Smooth muscle cell (in vitro differentiated cells): ENCODE measurements at regions not wholly inside any gene's neighbourhood (a gene's known extent, or its start where the extent isn't known, plus 50 kb on each side); places are given as distances from the start of the nearest gene placed in this dataset.

Experiments used
- DNase-seq: peaks from one replicate; lab custom pipeline; 2025; ENCODE audit not compliant: unreplicated experiment; lab: John Stamatoyannopoulos, UW
- H2AFZ ChIP-seq: fragments of 200-600 bp; sonication (generic); 2 replicates; pipeline ENCODE4 v1.6.0; 2016; ENCODE audit warnings: antibody characterized with exemption, low read depth, mild to moderate bottlenecking
- H3F3A ChIP-seq: fragments of 200-600 bp; sonication (generic); 2 replicates; pipeline ENCODE4 v1.6.0; 2017; ENCODE audit warnings: antibody characterized with exemption, low read depth
- H3K27ac ChIP-seq: fragments of 200-600 bp; sonication (generic); 2 replicates; pipeline ENCODE4 v1.5.1; 2016; ENCODE audit warnings: low read depth, mild to moderate bottlenecking
- H3K27me3 ChIP-seq: fragments of 200-600 bp; sonication (generic); 2 replicates; pipeline ENCODE4 v1.6.1; 2016; ENCODE audit warnings: low read depth, mild to moderate bottlenecking
- H3K36me3 ChIP-seq: fragments of 200-600 bp; sonication (generic); 2 replicates; pipeline ENCODE4 v1.5.1; 2016; ENCODE audit warnings: low read depth
- H3K4me1 ChIP-seq: fragments of 200-600 bp; sonication (generic); 2 replicates; pipeline ENCODE4 v1.5.1; 2016; ENCODE audit warnings: low read depth
- H3K4me2 ChIP-seq: fragments of 200-600 bp; sonication (generic); 2 replicates; pipeline ENCODE4 v1.6.0; 2016; ENCODE audit warnings: mild to moderate bottlenecking
- H3K4me3 ChIP-seq: fragments of 200-600 bp; sonication (generic); 2 replicates; pipeline ENCODE4 v1.5.1; 2016; ENCODE audit warnings: mild to moderate bottlenecking
- H3K79me2 ChIP-seq: fragments of 200-600 bp; sonication (generic); 2 replicates; pipeline ENCODE4 v1.6.0; 2016; ENCODE audit warnings: low read depth, mild to moderate bottlenecking
- H3K9ac ChIP-seq: fragments of 200-600 bp; sonication (generic); 2 replicates; pipeline ENCODE4 v1.6.0; 2016; ENCODE audit warnings: low read depth
- H3K9me3 ChIP-seq: fragments of 200-600 bp; sonication (generic); replicated peaks from 2 replicates; pipeline ENCODE4 v1.5.1; 2016; ENCODE audit warnings: low read depth
- H4K20me1 ChIP-seq: fragments of 200-600 bp; sonication (generic); 2 replicates; pipeline ENCODE4 v1.6.0; 2016; ENCODE audit warnings: low read depth
- WGBS: methylation state at CpG from one replicate; pipeline ENCODE4 v1.1.7; 2016; ENCODE audit warnings: low lambda C conversion rate; 5-methylcytosine and 5-hydroxymethylcytosine counted together
- TF ChIP-seq, protein P1 (sequence below): fragments of 200-600 bp; sonication (generic); IDR thresholded peaks from 2 replicates; pipeline ENCODE4 v1.5.1; 2017; ENCODE audit warnings: borderline replicate concordance, mild to moderate bottlenecking, antibody characterized with exemption; ENCODE audit not compliant: insufficient read depth, poor library complexity, severe bottlenecking

DNA sequence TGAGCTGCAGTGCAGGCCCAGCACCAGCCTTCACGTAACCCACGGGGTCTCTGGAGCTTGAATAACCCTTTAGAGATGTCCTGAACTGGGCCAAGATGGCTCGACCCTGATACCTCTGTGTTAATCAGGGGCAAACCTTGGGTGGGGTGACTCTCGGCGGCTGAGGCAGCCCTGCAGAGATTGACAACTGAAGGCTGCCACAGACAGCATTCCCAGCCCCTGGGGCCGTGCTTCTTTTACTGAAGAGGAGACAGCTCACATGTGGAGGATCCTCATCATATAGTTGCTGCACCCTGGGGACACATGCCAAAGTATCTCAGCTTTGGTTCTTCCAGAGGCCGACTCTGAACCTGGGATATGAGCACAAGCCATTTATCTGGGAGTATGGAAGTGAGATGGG is 57.3 kb upstream of the PTGFRN start:
- Histone ChIP-seq H3K4me2 (no peak overlapping the region), H2AFZ (no peak overlapping the region), H4K20me1 (no peaks in the 10 kb centered on the region), H3K9ac (peak overlapping the region; percentile 69), H3K36me3 (no peaks in the 10 kb centered on the region), H3K4me3 (no peak overlapping the region), H3K27ac (peak overlapping the region; percentile 93), H3F3A (peaks cover 37% of the 10 kb centered on the region), H3K9me3 (no peaks in the 10 kb centered on the region), H3K79me2 (no peaks in the 10 kb centered on the region), H3K4me1 (peaks cover 52% of the 10 kb centered on the region), H3K27me3 (no peaks in the 10 kb centered on the region)
- 75% methylated on average over 7 of the region's 7 CpGs for WGBS
- TF ChIP-seq, protein P1, sequence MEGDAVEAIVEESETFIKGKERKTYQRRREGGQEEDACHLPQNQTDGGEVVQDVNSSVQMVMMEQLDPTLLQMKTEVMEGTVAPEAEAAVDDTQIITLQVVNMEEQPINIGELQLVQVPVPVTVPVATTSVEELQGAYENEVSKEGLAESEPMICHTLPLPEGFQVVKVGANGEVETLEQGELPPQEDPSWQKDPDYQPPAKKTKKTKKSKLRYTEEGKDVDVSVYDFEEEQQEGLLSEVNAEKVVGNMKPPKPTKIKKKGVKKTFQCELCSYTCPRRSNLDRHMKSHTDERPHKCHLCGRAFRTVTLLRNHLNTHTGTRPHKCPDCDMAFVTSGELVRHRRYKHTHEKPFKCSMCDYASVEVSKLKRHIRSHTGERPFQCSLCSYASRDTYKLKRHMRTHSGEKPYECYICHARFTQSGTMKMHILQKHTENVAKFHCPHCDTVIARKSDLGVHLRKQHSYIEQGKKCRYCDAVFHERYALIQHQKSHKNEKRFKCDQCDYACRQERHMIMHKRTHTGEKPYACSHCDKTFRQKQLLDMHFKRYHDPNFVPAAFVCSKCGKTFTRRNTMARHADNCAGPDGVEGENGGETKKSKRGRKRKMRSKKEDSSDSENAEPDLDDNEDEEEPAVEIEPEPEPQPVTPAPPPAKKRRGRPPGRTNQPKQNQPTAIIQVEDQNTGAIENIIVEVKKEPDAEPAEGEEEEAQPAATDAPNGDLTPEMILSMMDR, result no peak
- no peak for DNase-seq

DNA sequence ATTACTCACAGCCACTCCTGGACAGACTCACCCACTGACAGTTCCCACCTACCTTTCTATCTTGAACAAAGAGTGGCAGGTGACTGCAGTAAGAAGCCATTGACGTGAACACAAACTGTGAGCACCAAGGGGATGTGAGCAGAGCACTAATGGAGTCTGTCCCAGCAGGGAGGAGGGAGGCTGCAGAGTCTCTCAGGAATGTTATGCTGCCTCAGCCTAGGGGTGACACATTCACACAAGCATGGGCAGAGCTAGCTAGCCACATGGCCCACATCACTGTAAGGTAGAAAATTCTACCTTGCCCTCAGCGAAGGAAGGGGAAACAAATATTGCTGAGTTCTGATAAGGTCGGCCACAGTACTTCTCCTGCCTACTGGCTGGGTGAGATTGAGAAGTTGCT is 56.8 kb upstream of the PTGFRN start:
- Histone ChIP-seq H3K79me2 (no peaks in the 10 kb centered on the region), H3K4me3 (no peak overlapping the region), H3K4me1 (peaks cover 52% of the 10 kb centered on the region), H3K36me3 (no peaks in the 10 kb centered on the region), H3K9ac (peak overlapping the region; percentile 69), H3K27ac (peak overlapping the region; percentile 93), H3K27me3 (no peaks in the 10 kb centered on the region), H4K20me1 (no peaks in the 10 kb centered on the region), H3K9me3 (no peaks in the 10 kb centered on the region), H2AFZ (no peak overlapping the region), H3F3A (peaks cover 35% of the 10 kb centered on the region), H3K4me2 (peak overlapping the region; percentile 65)
- TF ChIP-seq, protein P1, result no peak
- WGBS, result 49% methylated on average over 3 of the region's 3 CpGs
- DNase-seq, result no peak

DNA sequence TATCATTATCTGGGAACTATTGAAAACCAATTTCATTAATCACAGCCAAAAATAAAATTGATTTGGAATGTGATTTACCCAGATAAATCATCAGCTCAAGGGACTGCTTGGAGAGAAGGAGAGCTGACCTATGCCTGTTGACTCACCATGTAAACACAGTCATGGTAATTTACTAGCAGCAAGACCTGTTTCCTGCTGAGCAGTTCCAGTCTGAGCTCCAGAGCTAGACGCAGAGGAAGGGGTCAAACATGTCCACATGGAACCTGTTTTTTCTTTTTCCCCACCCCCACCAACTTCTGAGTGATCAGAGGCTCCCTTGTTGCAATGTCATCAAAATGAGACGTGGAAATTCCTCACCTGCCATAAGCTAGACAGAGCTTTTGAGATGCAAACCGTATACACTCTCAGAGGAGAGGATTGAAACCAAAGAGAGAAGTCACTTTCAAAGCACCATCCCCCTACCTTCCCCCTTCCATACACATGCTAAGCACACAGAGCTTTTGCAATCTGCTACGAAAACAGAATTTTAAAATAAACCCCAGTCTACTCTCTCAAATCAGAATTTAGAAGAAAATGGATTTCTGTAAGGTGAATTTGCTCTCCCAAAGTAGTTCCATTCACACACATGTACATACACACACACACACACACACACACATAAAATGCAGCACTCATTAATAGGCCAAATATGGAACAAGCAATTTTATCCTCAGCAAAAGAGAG is 55.9 kb upstream of the PTGFRN start:
- H3K4me1 ChIP-seq, result peaks cover 48% of the 10 kb centered on the region
- DNase-seq, result no peak
- H3K9me3 ChIP-seq, result no peaks in the 10 kb centered on the region
- no peaks in the 10 kb centered on the region for H3K79me2 ChIP-seq
- no peak overlapping the region for H2AFZ ChIP-seq
- TF ChIP-seq, protein P1, result no peak
- peak overlapping the region; percentile 2 for H3K4me3 ChIP-seq
- H3K9ac ChIP-seq, result peak overlapping the region; percentile 69
- H3K27ac ChIP-seq, result peak overlapping the region; percentile 93
- H4K20me1 ChIP-seq, result no peaks in the 10 kb centered on the region
- peak overlapping the region; percentile 65 for H3K4me2 ChIP-seq
- H3K27me3 ChIP-seq, result no peaks in the 10 kb centered on the region
- 13% methylated on average over 4 of the region's 4 CpGs for WGBS
- H3F3A ChIP-seq, result peaks cover 28% of the 10 kb centered on the region
- no peaks in the 10 kb centered on the region for H3K36me3 ChIP-seq

DNA sequence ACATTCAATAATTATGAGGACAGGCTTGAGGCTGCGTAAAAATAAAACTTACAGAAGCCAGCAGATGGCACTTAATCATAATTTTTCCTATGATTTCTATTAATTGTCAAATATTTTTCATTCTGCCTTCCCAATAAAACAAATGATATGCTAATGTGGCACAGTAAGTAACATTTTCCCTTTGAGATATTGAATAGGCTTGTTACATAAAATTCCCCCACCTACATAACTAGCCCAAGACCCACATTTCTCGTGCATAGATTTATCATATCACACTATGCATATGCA is 55.4 kb upstream of the PTGFRN start:
- H3K36me3 ChIP-seq, result no peaks in the 10 kb centered on the region
- peaks cover 46% of the 10 kb centered on the region for H3K4me1 ChIP-seq
- no peaks in the 10 kb centered on the region for H3K9me3 ChIP-seq
- peak overlapping the region; percentile 17 for H3K9ac ChIP-seq
- no peaks in the 10 kb centered on the region for H4K20me1 ChIP-seq
- peak overlapping the region; percentile 48 for H3K4me2 ChIP-seq
- H2AFZ ChIP-seq, result no peak overlapping the region
- TF ChIP-seq, protein P1, result no peak
- H3K27me3 ChIP-seq, result no peaks in the 10 kb centered on the region
- peaks cover 28% of the 10 kb centered on the region for H3F3A ChIP-seq
- no peak for DNase-seq
- H3K27ac ChIP-seq, result peak overlapping the region; percentile 93
- 76% methylated on average over 2 of the region's 2 CpGs for WGBS
- H3K79me2 ChIP-seq, result no peaks in the 10 kb centered on the region
- H3K4me3 ChIP-seq, result no peak overlapping the region
